ENCODE measurements at regions not wholly inside any gene's neighbourhood (a gene's known extent, or its start where the extent isn't known, plus 50 kb on each side); places are given as distances from the start of the nearest gene placed in this dataset.

GRCh38 chr20:58112017-58112781 lies 116.3 kb downstream of the ANKRD60 start:
- no peak for TF ChIP-seq TAF1 (IDR thresholded peaks at IDR 0.05; ENCODE audit: borderline replicate concordance, insufficient read depth, low read length)
- TF ChIP-seq, protein P1, sequence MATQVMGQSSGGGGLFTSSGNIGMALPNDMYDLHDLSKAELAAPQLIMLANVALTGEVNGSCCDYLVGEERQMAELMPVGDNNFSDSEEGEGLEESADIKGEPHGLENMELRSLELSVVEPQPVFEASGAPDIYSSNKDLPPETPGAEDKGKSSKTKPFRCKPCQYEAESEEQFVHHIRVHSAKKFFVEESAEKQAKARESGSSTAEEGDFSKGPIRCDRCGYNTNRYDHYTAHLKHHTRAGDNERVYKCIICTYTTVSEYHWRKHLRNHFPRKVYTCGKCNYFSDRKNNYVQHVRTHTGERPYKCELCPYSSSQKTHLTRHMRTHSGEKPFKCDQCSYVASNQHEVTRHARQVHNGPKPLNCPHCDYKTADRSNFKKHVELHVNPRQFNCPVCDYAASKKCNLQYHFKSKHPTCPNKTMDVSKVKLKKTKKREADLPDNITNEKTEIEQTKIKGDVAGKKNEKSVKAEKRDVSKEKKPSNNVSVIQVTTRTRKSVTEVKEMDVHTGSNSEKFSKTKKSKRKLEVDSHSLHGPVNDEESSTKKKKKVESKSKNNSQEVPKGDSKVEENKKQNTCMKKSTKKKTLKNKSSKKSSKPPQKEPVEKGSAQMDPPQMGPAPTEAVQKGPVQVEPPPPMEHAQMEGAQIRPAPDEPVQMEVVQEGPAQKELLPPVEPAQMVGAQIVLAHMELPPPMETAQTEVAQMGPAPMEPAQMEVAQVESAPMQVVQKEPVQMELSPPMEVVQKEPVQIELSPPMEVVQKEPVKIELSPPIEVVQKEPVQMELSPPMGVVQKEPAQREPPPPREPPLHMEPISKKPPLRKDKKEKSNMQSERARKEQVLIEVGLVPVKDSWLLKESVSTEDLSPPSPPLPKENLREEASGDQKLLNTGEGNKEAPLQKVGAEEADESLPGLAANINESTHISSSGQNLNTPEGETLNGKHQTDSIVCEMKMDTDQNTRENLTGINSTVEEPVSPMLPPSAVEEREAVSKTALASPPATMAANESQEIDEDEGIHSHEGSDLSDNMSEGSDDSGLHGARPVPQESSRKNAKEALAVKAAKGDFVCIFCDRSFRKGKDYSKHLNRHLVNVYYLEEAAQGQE (IDR thresholded peaks at IDR 0.05; ENCODE audit: insufficient read depth in 1 of 2, low read depth in 2 of 2, low read length in 2 of 2), result no peak
- TF ChIP-seq FOXP2 (optimal IDR thresholded peaks at IDR 0.05; ENCODE audit: borderline replicate concordance, extremely low read depth, extremely low read length, insufficient read depth), result no peak
- TF ChIP-seq POLR2AphosphoS5 (IDR thresholded peaks at IDR 0.05; ENCODE audit: low read depth, low read length), result no peak
- TF ChIP-seq SIN3A (IDR thresholded peaks at IDR 0.05; ENCODE audit: borderline replicate concordance, insufficient read depth, low read length), result no peak

- TF ChIP-seq TAF1 (IDR thresholded peaks at IDR 0.05; ENCODE audit: borderline replicate concordance, insufficient read depth, low read length), result no peak
- TF ChIP-seq SIN3A (IDR thresholded peaks at IDR 0.05; ENCODE audit: borderline replicate concordance, insufficient read depth, low read length), result no peak
- TF ChIP-seq, protein P1 (IDR thresholded peaks at IDR 0.05; ENCODE audit: insufficient read depth in 1 of 2, low read depth in 2 of 2, low read length in 2 of 2), result no peak
- TF ChIP-seq POLR2AphosphoS5 (IDR thresholded peaks at IDR 0.05; ENCODE audit: low read depth, low read length), result no peak
- TF ChIP-seq FOXP2 (optimal IDR thresholded peaks at IDR 0.05; ENCODE audit: borderline replicate concordance, extremely low read depth, extremely low read length, insufficient read depth), result no peak
These were observed 117.0 kb downstream of the ANKRD60 start for GRCh38 chr20:58111310-58112016.

DNA sequence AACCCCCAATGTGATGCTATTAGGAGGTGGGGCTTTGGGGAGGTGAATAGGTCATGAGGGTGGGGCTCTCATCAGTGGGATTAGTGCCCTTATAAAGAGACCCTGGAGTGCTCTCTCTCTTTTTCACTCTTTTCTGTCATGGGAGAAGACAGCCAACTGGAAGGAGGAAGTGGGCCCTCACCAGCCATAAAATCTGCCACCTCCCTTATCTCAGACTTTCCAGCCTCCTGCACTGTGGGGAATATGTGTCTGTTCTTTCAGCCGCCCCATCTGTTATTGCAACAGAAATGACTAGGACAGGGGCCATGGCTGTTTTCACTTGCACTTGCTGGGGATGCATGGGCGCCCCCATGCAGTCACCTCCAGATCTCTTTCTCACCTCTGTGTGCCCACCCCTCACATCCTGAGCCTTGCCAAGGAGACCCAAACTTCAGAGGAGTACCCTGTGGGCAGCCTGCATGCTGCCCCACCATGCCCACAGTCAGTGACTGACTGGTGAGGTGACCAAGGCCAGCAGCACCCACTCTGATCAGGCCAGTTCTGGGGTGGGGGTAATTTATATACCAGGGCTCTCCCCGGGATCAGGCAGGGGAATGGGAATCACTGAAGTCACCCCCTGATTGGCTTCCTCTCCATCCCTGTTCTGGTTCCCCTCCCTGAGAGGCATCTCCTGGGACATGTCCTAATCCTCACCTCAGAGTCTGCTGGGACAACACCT lies 118.4 kb downstream of the ANKRD60 start:
- no peak for TF ChIP-seq FOXP2 (optimal IDR thresholded peaks at IDR 0.05; ENCODE audit: borderline replicate concordance, extremely low read depth, extremely low read length, insufficient read depth)
- TF ChIP-seq SIN3A (IDR thresholded peaks at IDR 0.05; ENCODE audit: borderline replicate concordance, insufficient read depth, low read length), result no peak
- no peak for TF ChIP-seq TAF1 (IDR thresholded peaks at IDR 0.05; ENCODE audit: borderline replicate concordance, insufficient read depth, low read length)
- no peak for TF ChIP-seq POLR2AphosphoS5 (IDR thresholded peaks at IDR 0.05; ENCODE audit: low read depth, low read length)
- TF ChIP-seq, protein P1 (IDR thresholded peaks at IDR 0.05; ENCODE audit: insufficient read depth in 1 of 2, low read depth in 2 of 2, low read length in 2 of 2), result no peak

- TF ChIP-seq SIN3A (IDR thresholded peaks at IDR 0.05; ENCODE audit: borderline replicate concordance, insufficient read depth, low read length) (no peak), POLR2AphosphoS5 (IDR thresholded peaks at IDR 0.05; ENCODE audit: low read depth, low read length) (no peak), FOXP2 (optimal IDR thresholded peaks at IDR 0.05; ENCODE audit: borderline replicate concordance, extremely low read depth, extremely low read length, insufficient read depth) (no peak), TAF1 (IDR thresholded peaks at IDR 0.05; ENCODE audit: borderline replicate concordance, insufficient read depth, low read length) (no peak)
- TF ChIP-seq, protein P1 (IDR thresholded peaks at IDR 0.05; ENCODE audit: insufficient read depth in 1 of 2, low read depth in 2 of 2, low read length in 2 of 2), result no peak
These were observed 119.2 kb downstream of the ANKRD60 start for GRCh38 chr20:58109126-58109880.
